ENCODE measurements at regions not wholly inside any gene's neighbourhood (a gene's known extent, or its start where the extent isn't known, plus 50 kb on each side); places are given as distances from the start of the nearest gene placed in this dataset.

- peaks cover 2% of the 10 kb centered on the region for H3K27me3 Mint-ChIP-seq (ENCODE audit: insufficient read depth, low read depth)
These were observed 306.0 kb downstream of the TDRD15 start for GRCh38 chr2:21429747-21430146.

GRCh38 chr2:21431078-21431477 lies 307.3 kb downstream of the TDRD15 start:
- Mint-ChIP-seq H3K4me3 (no peak overlapping the region), H3K36me3 (no peaks in the 10 kb centered on the region), H3K9me3 (peaks cover 8% of the 10 kb centered on the region), H3K27me3 (ENCODE audit: insufficient read depth, low read depth) (peaks cover 2% of the 10 kb centered on the region), H3K27ac (no peak overlapping the region), H3K4me1 (peaks cover 8% of the 10 kb centered on the region)
- H3F3A ChIP-seq (ENCODE audit: low read depth) = no peaks in the 10 kb centered on the region
- H3K4me3 ChIP-seq = no peak overlapping the region
- no peak overlapping the region for H3K27ac ChIP-seq
- H3K9me3 ChIP-seq (ENCODE audit: low read depth) = no peaks in the 10 kb centered on the region
- H2AFZ ChIP-seq (replicated peaks) = peak overlapping the region; percentile 76
- no peaks in the 10 kb centered on the region for H3K4me1 ChIP-seq
- no peaks in the 10 kb centered on the region for H4K20me1 ChIP-seq (ENCODE audit: low read depth)
- H3K4me2 ChIP-seq = no peak overlapping the region
- H3K36me3 ChIP-seq = no peaks in the 10 kb centered on the region
- DNase-seq (ENCODE audit: low spot score) = no peak
- H3K79me2 ChIP-seq (ENCODE audit: low read depth) = no peaks in the 10 kb centered on the region
- TF ChIP-seq EZH2 (IDR thresholded peaks at IDR 0.05) (no peak), EZH2phosphoT487 (IDR thresholded peaks at IDR 0.05) (no peak), CTCF (IDR thresholded peaks at IDR 0.05) (no peak)
- no peak overlapping the region for H3K9ac ChIP-seq
- H3K27me3 ChIP-seq = no peaks in the 10 kb centered on the region

More at GRCh38 chr2:21429747-21430146, 306.0 kb downstream of the TDRD15 start:
- no peaks in the 10 kb centered on the region for H4K20me1 ChIP-seq (ENCODE audit: low read depth)
- Mint-ChIP-seq H3K4me3 (no peak overlapping the region), H3K9me3 (peaks cover 5% of the 10 kb centered on the region), H3K36me3 (no peaks in the 10 kb centered on the region), H3K4me1 (peaks cover 8% of the 10 kb centered on the region), H3K27ac (no peak overlapping the region)
- no peak for DNase-seq (ENCODE audit: low spot score)
- H3K4me3 ChIP-seq = no peak overlapping the region
- no peaks in the 10 kb centered on the region for H3K36me3 ChIP-seq
- no peaks in the 10 kb centered on the region for H3F3A ChIP-seq (ENCODE audit: low read depth)
- no peak for TF ChIP-seq CTCF (IDR thresholded peaks at IDR 0.05)
- TF ChIP-seq EZH2phosphoT487 (IDR thresholded peaks at IDR 0.05) = no peak
- TF ChIP-seq EZH2 (IDR thresholded peaks at IDR 0.05) = no peak
- no peaks in the 10 kb centered on the region for H3K79me2 ChIP-seq (ENCODE audit: low read depth)
- no peaks in the 10 kb centered on the region for H3K9me3 ChIP-seq (ENCODE audit: low read depth)
- no peaks in the 10 kb centered on the region for H3K27me3 ChIP-seq
- no peak overlapping the region for H3K4me2 ChIP-seq
- H2AFZ ChIP-seq (replicated peaks) = no peak overlapping the region
- H3K9ac ChIP-seq = no peak overlapping the region
- H3K27ac ChIP-seq = no peak overlapping the region
- no peaks in the 10 kb centered on the region for H3K4me1 ChIP-seq

- Histone ChIP-seq H3K9ac (no peak overlapping the region), H2AFZ (replicated peaks) (no peak overlapping the region), H3K4me3 (no peak overlapping the region), H3K36me3 (no peaks in the 10 kb centered on the region), H3K27ac (no peak overlapping the region), H3K79me2 (ENCODE audit: low read depth) (no peaks in the 10 kb centered on the region), H3K9me3 (ENCODE audit: low read depth) (no peaks in the 10 kb centered on the region), H3F3A (ENCODE audit: low read depth) (no peaks in the 10 kb centered on the region), H3K4me1 (peaks cover 7% of the 10 kb centered on the region), H3K4me2 (no peak overlapping the region), H4K20me1 (ENCODE audit: low read depth) (no peaks in the 10 kb centered on the region), H3K27me3 (no peaks in the 10 kb centered on the region)
- H3K4me1 Mint-ChIP-seq = peaks cover 2% of the 10 kb centered on the region
- no peak overlapping the region for H3K27ac Mint-ChIP-seq
- H3K9me3 Mint-ChIP-seq = peaks cover 5% of the 10 kb centered on the region
- TF ChIP-seq EZH2 (IDR thresholded peaks at IDR 0.05) (no peak), CTCF (IDR thresholded peaks at IDR 0.05) (no peak), EZH2phosphoT487 (IDR thresholded peaks at IDR 0.05) (no peak)
- no peak for DNase-seq (ENCODE audit: low spot score)
- peaks cover 3% of the 10 kb centered on the region for H3K27me3 Mint-ChIP-seq (ENCODE audit: insufficient read depth, low read depth)
- no peaks in the 10 kb centered on the region for H3K36me3 Mint-ChIP-seq
- H3K4me3 Mint-ChIP-seq = no peak overlapping the region
These were observed 315.2 kb downstream of the TDRD15 start for GRCh38 chr2:21438949-21439348.
